GM21619 (cell line): ENCODE measurements at regions not wholly inside any gene's neighbourhood (a gene's known extent, or its start where the extent isn't known, plus 50 kb on each side); places are given as distances from the start of the nearest gene placed in this dataset.

ENCODE experiments used
- ATAC-seq: cut with Tn5 transposase; IDR thresholded peaks from one replicate; pipeline ENCODE4 v1.9.1; 2021; ENCODE audit not compliant: unreplicated experiment

- no peak for ATAC-seq
Measured at GRCh38 chr12:14148489-14149270, 167.3 kb upstream of the GRIN2B start.

GRCh38 chr12:14153803-14154202 is 172.4 kb upstream of the GRIN2B start:
- ATAC-seq = peak; percentile 21

- ATAC-seq = peak; percentile 6
Measured at GRCh38 chr12:14156606-14157005, 175.2 kb upstream of the GRIN2B start.

- peak; percentile 98 for ATAC-seq
Measured at GRCh38 chr12:14157088-14157747, 175.8 kb upstream of the GRIN2B start.

- no peak for ATAC-seq
Measured at GRCh38 chr12:14164266-14164665, 182.9 kb upstream of the GRIN2B start.

- ATAC-seq = no peak
Measured at GRCh38 chr12:14167005-14167628, 185.7 kb upstream of the GRIN2B start.

GRCh38 chr12:14169281-14169680 is 187.9 kb upstream of the GRIN2B start:
- ATAC-seq = no peak

- ATAC-seq = peak; percentile 77
Measured at GRCh38 chr12:14171106-14171505, 189.7 kb upstream of the GRIN2B start.

- no peak for ATAC-seq
Measured at GRCh38 chr12:14175206-14175605, 190.3 kb upstream of the ATF7IP start.

- peak; percentile 74 for ATAC-seq
Measured at GRCh38 chr12:14185427-14186192, 179.9 kb upstream of the ATF7IP start.

GRCh38 chr12:14186193-14186502 is 179.3 kb upstream of the ATF7IP start:
- no peak for ATAC-seq

GRCh38 chr12:14187002-14187401 is 178.5 kb upstream of the ATF7IP start:
- ATAC-seq = no peak

GRCh38 chr12:14187966-14188365 is 177.5 kb upstream of the ATF7IP start:
- ATAC-seq = no peak

GRCh38 chr12:14188744-14189143 is 176.7 kb upstream of the ATF7IP start:
- ATAC-seq = no peak

GRCh38 chr12:14190694-14191093 is 174.8 kb upstream of the ATF7IP start:
- no peak for ATAC-seq

GRCh38 chr12:14191612-14192011 is 173.9 kb upstream of the ATF7IP start:
- ATAC-seq = no peak

- no peak for ATAC-seq
Measured at GRCh38 chr12:14193639-14194038, 171.8 kb upstream of the ATF7IP start.

GRCh38 chr12:14194572-14194971 is 170.9 kb upstream of the ATF7IP start:
- no peak for ATAC-seq

GRCh38 chr12:14199455-14200198 is 165.9 kb upstream of the ATF7IP start:
- no peak for ATAC-seq

GRCh38 chr12:14200598-14200997 is 164.9 kb upstream of the ATF7IP start:
- ATAC-seq = no peak

GRCh38 chr12:14201291-14201690 is 164.2 kb upstream of the ATF7IP start:
- ATAC-seq = no peak
